GM12878 (cell line): ENCODE measurements at regions not wholly inside any gene's neighbourhood (a gene's known extent, or its start where the extent isn't known, plus 50 kb on each side); places are given as distances from the start of the nearest gene placed in this dataset.

Experiments used
- ATAC-seq: fragments of 200-7000 bp; cut with Tn5 transposase; 3 replicates; pipeline ENCODE4 v1.9.1; 2020; ENCODE audit warnings: mild to moderate bottlenecking, moderate library complexity
- BruUV-seq: library from RNA; stranded (reverse); fragments of 400-500 nt; replicated peaks from 2 replicates; lab custom pipeline; 2021; lab: Mats Ljungman, UMichigan
- CTCF ChIA-PET: fragments of 300-600 bp; sonication (Branson Sonifier 250); formaldehyde crosslinking; extraction: SDS; loops from one replicate; lab custom pipeline; 2021; ENCODE audit warnings: inconsistent platforms; lab: Yijun Ruan, JAX
- POLR2A ChIA-PET: fragments of 350-600 bp; formaldehyde crosslinking; extraction: SDS; loops from one replicate; lab custom pipeline; 2021; ENCODE audit warnings: inconsistent platforms; lab: Charles Lee
- RAD21 ChIA-PET: fragments of 300-600 bp; sonication (Branson Sonifier 250); formaldehyde crosslinking; loops from one replicate; lab custom pipeline; 2023; ENCODE audit warnings: antibody characterized with exemption; ENCODE audit not compliant: unreplicated experiment; lab: Charles Lee
- SMC1A ChIA-PET: fragments of 300-600 bp; sonication (Branson Sonifier 250); formaldehyde crosslinking; loops from one replicate; lab custom pipeline; 2023; ENCODE audit not compliant: unreplicated experiment, uncharacterized antibody; lab: Charles Lee
- DNase-seq: peaks from one replicate; pipeline ENCODE4 v3.0.0-alpha.2; 2011; ENCODE audit warnings: low read depth, low spot score
- FAIRE-seq: peaks from 3 replicates; lab custom pipeline; 2011; peaks lifted over from hg19 to GRCh38; lab: Jason Lieb, UNC
- H2AFZ ChIP-seq: 2 replicates; pipeline ENCODE4 v1.6.0; 2011; ENCODE audit warnings: low read depth, low read length, control low read depth; ENCODE audit not compliant: control insufficient read depth
- H3K27ac ChIP-seq: 2 replicates; pipeline ENCODE4 v1.5.1; 2011; ENCODE audit warnings: control low read depth; ENCODE audit not compliant: control insufficient read depth, insufficient read depth
- H3K27me3 ChIP-seq, 2 experiments: replicated peaks in 1 of 2; 2 replicates each; pipeline versions ENCODE4 v1.6.0 to v1.6.1; 2011; ENCODE audit warnings: low read length in 1 of 2; ENCODE audit not compliant: control insufficient read depth in 2 of 2, insufficient read depth in 2 of 2
- H3K36me3 ChIP-seq, 2 experiments: 2 replicates each; pipeline ENCODE4 v1.5.1; 2011; ENCODE audit warnings: low read length in 1 of 2; ENCODE audit not compliant: control insufficient read depth in 2 of 2, insufficient read depth in 2 of 2
- H3K4me1 ChIP-seq: 2 replicates; pipeline ENCODE4 v1.6.1; 2011; ENCODE audit warnings: mild to moderate bottlenecking, low read length, moderate library complexity, mixed read lengths; ENCODE audit not compliant: control insufficient read depth, insufficient read depth
- H3K4me2 ChIP-seq: 2 replicates; pipeline ENCODE4 v1.6.0; 2011; ENCODE audit warnings: control low read depth; ENCODE audit not compliant: control insufficient read depth, insufficient read depth
- H3K4me3 ChIP-seq: fragments of 200-600 bp; sonication (generic); 2 replicates; pipeline ENCODE4 v1.5.1; 2016
- H3K79me2 ChIP-seq: 2 replicates; pipeline ENCODE4 v1.6.0; 2011; ENCODE audit warnings: low read length; ENCODE audit not compliant: control insufficient read depth, insufficient read depth
- H3K9ac ChIP-seq: 2 replicates; pipeline ENCODE4 v1.8.0; 2011; ENCODE audit warnings: low read length, control low read depth, mixed read lengths; ENCODE audit not compliant: control insufficient read depth, insufficient read depth
- H3K9me3 ChIP-seq: replicated peaks from 3 replicates; pipeline ENCODE4 v1.5.1; 2011; ENCODE audit warnings: mild to moderate bottlenecking, low read length; ENCODE audit not compliant: control insufficient read depth, insufficient read depth
- H4K20me1 ChIP-seq: 2 replicates; pipeline ENCODE4 v1.6.0; 2011; ENCODE audit not compliant: control insufficient read depth, insufficient read depth
- CHD1 ChIP-seq: IDR thresholded peaks from 2 replicates; pipeline ENCODE4 v1.6.1; 2012; ENCODE audit warnings: low read depth, low read length, improper control_type of control experiment
- CREB1 ChIP-seq: IDR thresholded peaks from 2 replicates; pipeline ENCODE4 v1.6.1; 2012; ENCODE audit warnings: low read depth, mild to moderate bottlenecking, inconsistent platforms
- CTCF ChIP-seq, 3 experiments: IDR thresholded peaks in 2 of 3; conservative IDR thresholded peaks in 1 of 3; 2 replicates each; pipeline ENCODE4 v1.5.1; 2011; ENCODE audit warnings: low read depth in 3 of 3, low read length in 3 of 3, mild to moderate bottlenecking in 3 of 3, control low read depth in 2 of 3, moderate library complexity in 2 of 3, inconsistent platforms in 1 of 3, mixed read lengths in 1 of 3; ENCODE audit not compliant: control insufficient read depth in 2 of 3, insufficient read depth in 1 of 3; ENCODE audit errors: extremely low read depth in 1 of 3
- CUX1 ChIP-seq: IDR thresholded peaks from 2 replicates; pipeline ENCODE4 v1.6.1; 2012; ENCODE audit warnings: improper control_type of control experiment, low read depth, low read length; ENCODE audit not compliant: insufficient replicate concordance
- LARP7 ChIP-seq: fragments of 450-650 bp; IDR thresholded peaks from 2 replicates; pipeline ENCODE4 v1.6.1; 2017; ENCODE audit warnings: mild to moderate bottlenecking
- MTA2 ChIP-seq: fragments of 450-650 bp; IDR thresholded peaks from 2 replicates; pipeline ENCODE4 v1.6.1; 2016; ENCODE audit warnings: low read depth, mild to moderate bottlenecking, moderate library complexity
- NR2C2 ChIP-seq: IDR thresholded peaks from 2 replicates; pipeline ENCODE4 v1.6.1; 2011; ENCODE audit warnings: borderline replicate concordance, low read depth; ENCODE audit not compliant: control insufficient read depth, insufficient read length
- SIN3A ChIP-seq: IDR thresholded peaks from 2 replicates; pipeline ENCODE4 v1.6.1; 2012; ENCODE audit warnings: low read depth, low read length, improper control_type of control experiment
- SREBF1 ChIP-seq: IDR thresholded peaks from 2 replicates; pipeline ENCODE4 v1.6.1; 2012; ENCODE audit warnings: mild to moderate bottlenecking, low read length
- TCF3 ChIP-seq: IDR thresholded peaks from 2 replicates; pipeline ENCODE4 v1.6.1; 2012; ENCODE audit warnings: low read depth, mild to moderate bottlenecking, low read length, borderline replicate concordance; ENCODE audit not compliant: insufficient read depth
- WRNIP1 ChIP-seq: IDR thresholded peaks from 2 replicates; pipeline ENCODE4 v1.6.1; 2011; ENCODE audit warnings: low read depth, low read length, improper control_type of control experiment, borderline replicate concordance
- ZBED1 ChIP-seq: IDR thresholded peaks from 2 replicates; pipeline ENCODE4 v1.6.1; 2016; ENCODE audit warnings: borderline replicate concordance
- ZNF207 ChIP-seq: fragments of 450-650 bp; IDR thresholded peaks from 2 replicates; pipeline ENCODE4 v1.6.1; 2014; ENCODE audit warnings: antibody characterized with exemption, mild to moderate bottlenecking, borderline replicate concordance
- ZNF274 ChIP-seq: IDR thresholded peaks from one replicate; pipeline ENCODE4 v1.8.0; 2011; ENCODE audit not compliant: insufficient read length, insufficient read depth
- WGBS: methylation state at CpG from one replicate; pipeline ENCODE4 v1.1.6; 2016; ENCODE audit warnings: low lambda C conversion rate; ENCODE audit not compliant: insufficient replicate concordance, insufficient coverage; ENCODE audit errors: missing lambda C conversion rate; 5-methylcytosine and 5-hydroxymethylcytosine counted together
- in situ Hi-C: fragments of 300-500 bp; cut with MboI; formaldehyde crosslinking; loops from 9 replicates; pipeline ENCODE4 v1.14.3; 2018; ENCODE audit warnings: mixed read lengths
- intact Hi-C: fragments of 100-400 bp; cut with micrococcal nuclease; formaldehyde crosslinking; loops from one replicate; pipeline ENCODE4 v1.14.2; 2022; ENCODE audit not compliant: unreplicated experiment

- Histone ChIP-seq H3K4me3 (no peak overlapping the region), H3K27ac (no peak overlapping the region), H3K9me3 (no peaks in the 10 kb centered on the region), H3K9ac (no peak overlapping the region), H2AFZ (no peak overlapping the region), H3K27me3 (peaks cover 0 to 2% of the 10 kb centered on the region in 2 experiments; a peak in 2 of 4 replicates), H3K4me1 (no peaks in the 10 kb centered on the region), H3K79me2 (no peaks in the 10 kb centered on the region), H4K20me1 (no peaks in the 10 kb centered on the region), H3K4me2 (no peak overlapping the region), H3K36me3 (no peaks in the 10 kb centered on the region)
- RAD21 ChIA-PET: no interaction called here
- WGBS: 68% methylated on average over 16 of the region's 16 CpGs
- no TSS peak for BruUV-seq
- DNase-seq (no peak), FAIRE-seq (no peak), ATAC-seq (no peak)
- CTCF ChIA-PET: no interaction called here
- no peak for TF ChIP-seq NR2C2
- no peak for TF ChIP-seq ZNF274
- no peak for TF ChIP-seq MTA2
- TF ChIP-seq TCF3: no peak
- no peak for TF ChIP-seq ZBED1
- TF ChIP-seq CTCF (IDR thresholded peaks at IDR 0.05 in 2 of 3, conservative IDR thresholded peaks at IDR 0.05 in 1 of 3; ENCODE audit: control insufficient read depth in 2 of 3, extremely low read depth in 1 of 3, insufficient read depth in 1 of 3, low read depth in 3 of 3, low read length in 3 of 3): no peak
- no peak for TF ChIP-seq LARP7
- no peak for TF ChIP-seq SREBF1
- no peak for TF ChIP-seq CHD1
- no peak for TF ChIP-seq CUX1
- no peak for TF ChIP-seq SIN3A
- TF ChIP-seq WRNIP1: no peak
- no peak for TF ChIP-seq CREB1
- no peak for TF ChIP-seq ZNF207
- POLR2A ChIA-PET: no interaction called here
- intact Hi-C loops (no loop called here), in situ Hi-C loops (no loop called here)
- SMC1A ChIA-PET: no interaction called here
These were observed 173.4 kb upstream of the PFKP start for GRCh38 chr10:2893991-2894390.
